Testis (tissue), 2 donors: ENCODE measurements at regions not wholly inside any gene's neighbourhood (a gene's known extent, or its start where the extent isn't known, plus 50 kb on each side); places are given as distances from the start of the nearest gene placed in this dataset.

Experiments
- CTCF ChIP-seq, 3 experiments: fragments of 450-650 bp in 2 of 3; fragments of 200-600 bp in 1 of 3; sonication (generic) in 1 of 3; IDR thresholded peaks; one replicate each; pipeline ENCODE4 v1.5.1; 2016 to 2019; ENCODE audit warnings: antibody characterized with exemption in 3 of 3, mild to moderate bottlenecking in 2 of 3, moderate library complexity in 1 of 3
- POLR2A ChIP-seq: fragments of 450-650 bp; IDR thresholded peaks from one replicate; pipeline ENCODE4 v1.6.1; 2017; ENCODE audit warnings: antibody characterized with exemption, mild to moderate bottlenecking, moderate library complexity

- TF ChIP-seq CTCF (IDR thresholded peaks at IDR 0.05) (no peak), POLR2A (no peak)
These were observed 263.7 kb upstream of the RAB4A start for GRCh38 chr1:229007167-229007566.
